GM10248 (cell line): ENCODE measurements at regions not wholly inside any gene's neighbourhood (a gene's known extent, or its start where the extent isn't known, plus 50 kb on each side); places are given as distances from the start of the nearest gene placed in this dataset.

Source experiments
- CTCF ChIA-PET: fragments of 300-600 bp; sonication (Branson Sonifier 250); formaldehyde crosslinking; extraction: SDS; loops from one replicate; lab custom pipeline; 2021; ENCODE audit warnings: antibody characterized with exemption; lab: Yijun Ruan, JAX
- POLR2A ChIA-PET: fragments of 350-650 bp; sonication (Branson Sonifier 250); formaldehyde crosslinking; extraction: SDS; loops from one replicate; lab custom pipeline; 2020; ENCODE audit warnings: antibody characterized with exemption; lab: Yijun Ruan, JAX
- DNase-seq: peaks from one replicate; pipeline ENCODE4 v3.0.0; 2012; ENCODE audit errors: extremely low spot score
- CTCF ChIP-seq: IDR thresholded peaks from 2 replicates; pipeline ENCODE4 v1.5.1; 2012; ENCODE audit warnings: mild to moderate bottlenecking, low read depth; ENCODE audit errors: extremely low read depth, missing control alignments, control extremely low read depth

- no peak for TF ChIP-seq CTCF
- ChIA-PET POLR2A (no interaction called here), CTCF (interaction anchor here (1.1 to 4.0 kb wide), 3 partner anchors 17 to 242 kb away, joined by 3 to 36 read pairs (median 5); no protein-coding TSS in a partner anchor)
- no peak for DNase-seq
Measured at GRCh38 chr7:121752706-121753105, 120.3 kb upstream of the PTPRZ1 start.

GRCh38 chr7:121748546-121748945, 124.4 kb upstream of the PTPRZ1 start:
- CTCF ChIA-PET, result no interaction called here
- POLR2A ChIA-PET, result no interaction called here
- TF ChIP-seq CTCF, result no peak
- DNase-seq, result no peak

GRCh38 chr7:121745856-121746255, 127.1 kb upstream of the PTPRZ1 start:
- DNase-seq, result no peak
- ChIA-PET POLR2A (no interaction called here), CTCF (interaction anchor here (1.0 to 2.1 kb wide), 2 partner anchors 11 to 16 kb away, joined by 3 to 6 read pairs; no protein-coding TSS in a partner anchor)
- no peak for TF ChIP-seq CTCF

DNA sequence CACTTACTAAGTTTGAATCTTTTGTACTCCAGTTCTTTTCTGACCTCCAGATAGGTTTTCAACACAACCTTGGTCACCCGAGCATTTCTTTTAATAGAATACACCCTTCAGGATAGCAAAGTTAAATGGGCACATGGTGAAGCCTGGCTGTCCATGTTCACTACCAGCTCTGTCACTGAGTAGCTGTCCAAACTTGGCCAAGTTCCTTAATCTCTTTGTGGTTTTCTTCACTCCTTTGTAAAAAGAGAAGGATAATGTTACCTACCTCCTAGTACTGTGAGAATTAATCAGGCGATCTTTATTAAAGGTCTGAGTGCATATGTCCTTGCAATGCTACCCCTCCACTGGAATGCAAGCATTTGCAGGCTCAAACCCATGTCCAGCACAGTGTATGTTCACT, 128.1 kb upstream of the PTPRZ1 start:
- POLR2A ChIA-PET, result no interaction called here
- TF ChIP-seq CTCF, result no peak

GRCh38 chr7:121744319-121744718, 128.6 kb upstream of the PTPRZ1 start:
- no peak for DNase-seq
- POLR2A ChIA-PET, result no interaction called here
- TF ChIP-seq CTCF, result no peak
- CTCF ChIA-PET, result no interaction called here

More for the DNA sequence above, 128.1 kb upstream of the PTPRZ1 start:
- DNase-seq, result no peak
- CTCF ChIA-PET, result no interaction called here

DNA sequence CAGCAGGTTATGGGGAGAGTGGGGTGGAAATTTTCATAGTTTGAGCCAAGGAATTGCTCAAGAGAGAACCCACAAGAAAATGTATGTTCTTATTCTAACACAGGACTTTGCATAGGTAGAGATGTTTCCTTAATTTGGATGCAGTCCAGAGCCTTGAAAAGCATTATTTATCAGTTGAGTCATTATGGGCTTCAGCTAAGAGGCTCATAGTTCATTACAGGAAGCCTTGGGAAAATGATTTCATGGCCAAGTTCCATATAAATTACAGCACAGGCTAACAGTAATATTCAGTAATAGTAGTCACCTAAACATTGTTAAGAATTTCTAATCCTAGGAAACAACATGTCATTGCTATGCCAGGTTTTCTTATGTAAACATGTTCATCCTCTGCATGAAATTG, 131.1 kb upstream of the PTPRZ1 start:
- ChIA-PET POLR2A (no interaction called here), CTCF (no interaction called here)
- TF ChIP-seq CTCF, result no peak
- DNase-seq, result no peak

DNA sequence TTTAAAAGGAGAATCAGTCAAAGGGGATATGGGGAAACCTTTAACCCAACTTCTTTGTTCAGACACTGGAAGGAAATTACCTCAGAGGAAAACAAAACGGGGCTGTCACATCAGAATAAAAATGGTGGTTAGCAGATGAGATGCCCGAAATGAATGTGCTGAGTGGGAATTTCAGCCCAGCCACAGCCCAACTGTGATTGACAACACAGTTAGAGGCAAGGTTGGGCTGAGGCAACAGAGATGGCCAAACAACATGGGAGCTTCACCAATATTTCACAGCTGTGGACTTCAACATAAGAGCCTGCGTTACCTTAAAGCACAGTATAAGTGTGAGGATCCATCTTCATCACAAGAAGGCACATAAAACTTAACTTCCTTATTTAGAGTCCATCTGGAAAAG, 133.5 kb upstream of the PTPRZ1 start:
- no peak for DNase-seq
- CTCF ChIA-PET, result no interaction called here
- TF ChIP-seq CTCF, result no peak
- POLR2A ChIA-PET, result no interaction called here
